ENCODE measurements at regions not wholly inside any gene's neighbourhood (a gene's known extent, or its start where the extent isn't known, plus 50 kb on each side); places are given as distances from the start of the nearest gene placed in this dataset.

DNA sequence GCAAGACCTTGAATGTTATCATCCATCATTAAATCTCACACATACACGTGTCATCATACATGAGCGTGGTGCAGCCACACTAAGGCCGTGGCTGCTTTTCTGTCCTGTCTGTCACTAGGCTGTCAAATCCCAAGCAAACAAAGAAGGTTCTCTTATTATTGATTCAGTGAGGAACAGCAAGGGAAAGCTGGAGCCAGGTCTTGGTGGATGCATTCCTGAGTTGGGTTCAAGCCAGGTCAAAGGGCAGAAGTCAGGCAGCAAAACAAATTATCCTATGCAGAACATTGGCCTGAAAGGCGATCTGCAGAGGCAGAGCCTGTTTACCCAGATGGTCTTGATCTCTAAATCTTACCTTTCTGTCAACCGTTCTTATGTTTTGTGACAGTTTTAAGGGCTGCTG lies 252.3 kb downstream of the NEDD1 start (continued):
- TF ChIP-seq, protein P1, sequence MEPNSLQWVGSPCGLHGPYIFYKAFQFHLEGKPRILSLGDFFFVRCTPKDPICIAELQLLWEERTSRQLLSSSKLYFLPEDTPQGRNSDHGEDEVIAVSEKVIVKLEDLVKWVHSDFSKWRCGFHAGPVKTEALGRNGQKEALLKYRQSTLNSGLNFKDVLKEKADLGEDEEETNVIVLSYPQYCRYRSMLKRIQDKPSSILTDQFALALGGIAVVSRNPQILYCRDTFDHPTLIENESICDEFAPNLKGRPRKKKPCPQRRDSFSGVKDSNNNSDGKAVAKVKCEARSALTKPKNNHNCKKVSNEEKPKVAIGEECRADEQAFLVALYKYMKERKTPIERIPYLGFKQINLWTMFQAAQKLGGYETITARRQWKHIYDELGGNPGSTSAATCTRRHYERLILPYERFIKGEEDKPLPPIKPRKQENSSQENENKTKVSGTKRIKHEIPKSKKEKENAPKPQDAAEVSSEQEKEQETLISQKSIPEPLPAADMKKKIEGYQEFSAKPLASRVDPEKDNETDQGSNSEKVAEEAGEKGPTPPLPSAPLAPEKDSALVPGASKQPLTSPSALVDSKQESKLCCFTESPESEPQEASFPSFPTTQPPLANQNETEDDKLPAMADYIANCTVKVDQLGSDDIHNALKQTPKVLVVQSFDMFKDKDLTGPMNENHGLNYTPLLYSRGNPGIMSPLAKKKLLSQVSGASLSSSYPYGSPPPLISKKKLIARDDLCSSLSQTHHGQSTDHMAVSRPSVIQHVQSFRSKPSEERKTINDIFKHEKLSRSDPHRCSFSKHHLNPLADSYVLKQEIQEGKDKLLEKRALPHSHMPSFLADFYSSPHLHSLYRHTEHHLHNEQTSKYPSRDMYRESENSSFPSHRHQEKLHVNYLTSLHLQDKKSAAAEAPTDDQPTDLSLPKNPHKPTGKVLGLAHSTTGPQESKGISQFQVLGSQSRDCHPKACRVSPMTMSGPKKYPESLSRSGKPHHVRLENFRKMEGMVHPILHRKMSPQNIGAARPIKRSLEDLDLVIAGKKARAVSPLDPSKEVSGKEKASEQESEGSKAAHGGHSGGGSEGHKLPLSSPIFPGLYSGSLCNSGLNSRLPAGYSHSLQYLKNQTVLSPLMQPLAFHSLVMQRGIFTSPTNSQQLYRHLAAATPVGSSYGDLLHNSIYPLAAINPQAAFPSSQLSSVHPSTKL (CRISPR knock-in tag; IDR thresholded peaks at IDR 0.05): peak; percentile 81
- no peak for TF ChIP-seq MIER2 (CRISPR knock-in tag; IDR thresholded peaks at IDR 0.05)

DNA sequence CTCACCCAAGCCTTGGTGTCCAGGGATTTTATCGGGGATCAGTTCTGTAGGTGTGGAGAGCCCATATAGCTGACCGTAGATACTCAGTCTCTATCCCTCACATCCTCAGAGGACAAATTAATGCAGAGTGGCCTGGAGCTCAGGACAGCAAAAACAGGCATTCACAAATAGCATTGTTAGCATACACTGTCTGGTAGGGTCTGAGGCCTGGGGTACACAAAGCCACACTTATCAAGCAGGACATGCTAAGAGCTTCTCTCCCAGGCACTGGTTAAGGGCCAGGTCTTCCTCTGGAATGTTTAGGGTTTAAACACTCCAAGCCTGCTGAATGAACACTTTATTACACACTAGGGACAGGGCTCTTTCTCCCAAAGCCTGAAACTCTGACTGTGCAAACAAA lies 253.2 kb downstream of the NEDD1 start:
- CTCF ChIA-PET (ENCODE audit: low intra/inter-chr PET ratio, low total read pairs): no interaction called here

More for the DNA sequence above, 253.2 kb downstream of the NEDD1 start:
- Histone ChIP-seq H2AFZ (ENCODE audit: low read length) (no peak overlapping the region), H3K4me2 (ENCODE audit: low read depth, low read length) (no peak overlapping the region), H3K9me3 (ENCODE audit: low read length) (no peaks in the 10 kb centered on the region), H3K27ac (ENCODE audit: extremely low read length, insufficient read depth, low read length) (no peak overlapping the region), H3K9ac (ENCODE audit: insufficient read depth, low read depth, low read length) (no peak overlapping the region), H3K79me2 (ENCODE audit: insufficient read depth, low read length) (no peaks in the 10 kb centered on the region), H3K27me3 (ENCODE audit: control insufficient read depth in 1 of 2, insufficient read depth in 2 of 2, low read length in 2 of 2) (no peaks in the 10 kb centered on the region), H3K36me3 (replicated peaks in 1 of 2; ENCODE audit: control insufficient read depth in 1 of 2, insufficient read depth in 2 of 2, low read length in 2 of 2) (no peaks in the 10 kb centered on the region), H4K20me1 (ENCODE audit: insufficient read depth, low read length) (no peaks in the 10 kb centered on the region), H3K4me1 (ENCODE audit: insufficient read depth, low read length) (peaks cover 26% of the 10 kb centered on the region), H3K4me3 (replicated peaks in 1 of 3; ENCODE audit: insufficient read depth in 1 of 3, low read depth in 2 of 3, low read length in 3 of 3) (no peak overlapping the region)
- no peak for TF ChIP-seq YEATS4 (CRISPR knock-in tag; IDR thresholded peaks at IDR 0.05; ENCODE audit: borderline replicate concordance)
- no peak for TF ChIP-seq ZNF224 (CRISPR knock-in tag; IDR thresholded peaks at IDR 0.05)
- TF ChIP-seq ZNF615 (CRISPR knock-in tag; IDR thresholded peaks at IDR 0.05; ENCODE audit: borderline replicate concordance): no peak
- no peak for TF ChIP-seq ETV6 (CRISPR knock-in tag; conservative IDR thresholded peaks at IDR 0.05)
- no peak for TF ChIP-seq NFYB (CRISPR knock-in tag; IDR thresholded peaks at IDR 0.05)
- TF ChIP-seq CAMTA2 (CRISPR knock-in tag; IDR thresholded peaks at IDR 0.05; ENCODE audit: borderline replicate concordance): no peak
- TF ChIP-seq ZFP82 (CRISPR knock-in tag; IDR thresholded peaks at IDR 0.05; ENCODE audit: borderline replicate concordance): no peak
- no peak for TF ChIP-seq JARID2 (CRISPR knock-in tag; IDR thresholded peaks at IDR 0.05; ENCODE audit: insufficient replicate concordance)
- TF ChIP-seq, protein P2, sequence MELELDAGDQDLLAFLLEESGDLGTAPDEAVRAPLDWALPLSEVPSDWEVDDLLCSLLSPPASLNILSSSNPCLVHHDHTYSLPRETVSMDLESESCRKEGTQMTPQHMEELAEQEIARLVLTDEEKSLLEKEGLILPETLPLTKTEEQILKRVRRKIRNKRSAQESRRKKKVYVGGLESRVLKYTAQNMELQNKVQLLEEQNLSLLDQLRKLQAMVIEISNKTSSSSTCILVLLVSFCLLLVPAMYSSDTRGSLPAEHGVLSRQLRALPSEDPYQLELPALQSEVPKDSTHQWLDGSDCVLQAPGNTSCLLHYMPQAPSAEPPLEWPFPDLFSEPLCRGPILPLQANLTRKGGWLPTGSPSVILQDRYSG (CRISPR knock-in tag; IDR thresholded peaks at IDR 0.05): no peak
- no peak for TF ChIP-seq REL (CRISPR knock-in tag; conservative IDR thresholded peaks at IDR 0.05)
- no peak for TF ChIP-seq EEA1 (CRISPR knock-in tag; IDR thresholded peaks at IDR 0.05; ENCODE audit: borderline replicate concordance)
- TF ChIP-seq EED (CRISPR knock-in tag; IDR thresholded peaks at IDR 0.05): no peak
- ATAC-seq (peak; percentile 52), DNase-seq (ENCODE audit: low spot score) (peak; percentile 1), FAIRE-seq (no peak)
- in situ Hi-C loops (cut with HindIII; ENCODE audit: extremely low pct_ligation_motif_present, low pct_unique_long_range_greater_than_20kb) (no loop called here), intact Hi-C loops (cut with micrococcal nuclease; ENCODE audit: unreplicated experiment) (no loop called here)
- no CpG with 5 or more reads among the region's 2 CpGs for WGBS (ENCODE audit: low lambda C conversion rate)
- BruUV-seq (replicated peaks): no TSS peak
- POLR2A ChIA-PET: no interaction called here
